GM19240 (cell line): ENCODE measurements at regions not wholly inside any gene's neighbourhood (a gene's known extent, or its start where the extent isn't known, plus 50 kb on each side); places are given as distances from the start of the nearest gene placed in this dataset.

Experiments
- DNase-seq: peaks from one replicate; pipeline ENCODE4 v3.0.0; 2011; ENCODE audit warnings: low spot score; ENCODE audit not compliant: insufficient read length

DNA sequence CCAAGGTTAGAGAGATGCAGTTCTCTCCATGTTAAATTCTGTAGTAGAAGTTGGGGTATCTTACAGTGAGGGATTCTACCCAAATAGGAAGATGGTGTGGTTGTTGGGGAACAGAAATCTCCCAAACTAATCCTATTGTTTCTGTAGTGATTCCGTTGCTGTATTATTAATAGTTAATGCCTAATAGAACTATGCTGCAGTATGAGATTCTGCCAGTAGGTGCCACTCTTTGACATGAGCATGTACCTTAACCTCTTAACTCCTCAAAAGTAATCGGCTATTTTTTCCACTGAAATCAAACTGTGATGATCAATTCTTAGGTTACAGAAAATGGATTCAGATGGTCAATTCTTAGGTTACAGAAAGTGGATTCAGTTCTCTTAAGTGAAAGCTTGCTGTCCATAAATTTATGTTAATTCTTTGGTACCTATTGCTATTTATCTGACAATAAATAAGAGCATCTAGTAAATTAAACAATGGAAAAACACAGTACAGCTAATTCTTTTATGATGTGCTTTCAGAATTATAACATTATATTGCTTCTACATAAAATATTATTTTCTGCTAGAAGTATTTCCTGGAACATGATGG, 97.9 kb upstream of the DLX2 start:
- no peak for DNase-seq

DNA sequence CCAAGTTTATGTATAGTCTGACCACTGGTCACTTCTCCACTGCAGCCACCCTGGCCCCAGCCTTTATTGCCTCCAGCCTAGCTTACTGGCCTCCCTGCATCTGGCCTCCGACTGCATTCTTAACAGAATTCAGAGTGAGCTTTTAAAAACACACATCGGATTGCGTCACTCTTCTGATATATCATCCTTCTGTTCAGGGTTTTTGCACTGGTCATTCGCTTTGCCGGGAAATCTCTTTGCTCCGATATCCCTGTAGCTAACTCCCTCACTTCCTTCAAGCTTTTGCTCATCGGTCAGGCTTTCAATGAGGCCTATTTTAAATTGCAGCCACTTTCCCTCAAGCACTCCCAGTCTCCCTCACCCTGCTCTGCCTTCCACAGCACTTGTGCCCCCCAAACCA, 101.6 kb upstream of the DLX2 start:
- no peak for DNase-seq

DNA sequence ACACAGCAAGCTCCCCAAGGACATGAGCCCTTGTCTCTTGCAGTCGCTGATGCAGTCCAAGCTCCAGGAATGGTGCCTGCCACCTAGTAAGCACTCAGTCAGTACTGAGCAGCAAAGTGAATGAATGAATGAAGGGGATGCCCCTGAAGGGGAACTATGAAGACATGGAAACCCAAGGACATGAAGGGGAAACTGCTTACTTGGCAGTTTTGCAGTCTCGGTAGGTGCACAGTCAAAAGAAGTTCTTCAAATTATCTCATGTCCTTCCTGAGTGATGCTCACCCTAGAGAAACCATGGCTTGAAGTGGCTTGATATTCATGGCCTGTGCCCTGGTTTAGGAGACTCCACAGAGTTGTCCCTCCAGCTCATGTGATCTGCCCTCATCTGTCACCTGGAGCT, 102.1 kb upstream of the DLX2 start:
- no peak for DNase-seq

DNA sequence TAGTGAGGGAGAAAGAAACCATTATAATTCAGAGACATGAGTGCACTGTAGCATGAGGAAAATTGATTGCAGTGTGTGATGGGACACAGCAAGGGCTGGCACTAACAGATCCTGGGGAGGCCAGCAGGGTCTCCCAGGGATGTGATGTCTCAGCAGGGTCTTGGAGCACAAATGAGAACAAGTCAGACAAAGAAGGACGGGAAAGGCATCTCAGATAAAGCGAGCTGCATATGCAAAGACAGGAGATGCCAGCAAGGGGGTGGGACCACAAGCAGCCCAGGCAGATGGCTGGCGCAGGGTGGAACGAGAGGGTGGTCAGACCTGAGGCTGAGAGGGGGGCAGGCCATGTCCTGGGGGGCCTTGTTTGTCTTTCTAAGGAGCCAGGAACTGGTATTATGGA, 102.6 kb upstream of the DLX2 start:
- DNase-seq = no peak

DNA sequence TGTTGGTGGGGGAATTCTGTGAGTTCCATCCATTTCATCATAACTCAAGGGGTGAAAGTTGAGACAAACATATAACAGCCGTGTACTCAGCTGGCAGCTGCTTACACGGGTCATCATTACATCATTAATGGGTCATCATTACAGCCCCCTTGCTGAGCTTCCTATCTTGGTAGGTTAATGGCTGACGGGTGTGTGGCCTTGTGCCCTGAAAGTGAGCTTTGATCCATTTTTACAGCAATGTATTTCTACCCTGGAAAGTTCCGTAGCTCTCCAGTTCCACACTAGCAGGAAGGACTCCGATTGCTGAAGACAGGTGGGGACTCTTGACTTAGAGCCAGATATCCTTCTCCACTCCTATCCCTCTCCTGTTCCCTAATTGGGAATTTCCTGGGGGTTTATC, 105.2 kb upstream of the DLX2 start:
- DNase-seq = no peak

DNA sequence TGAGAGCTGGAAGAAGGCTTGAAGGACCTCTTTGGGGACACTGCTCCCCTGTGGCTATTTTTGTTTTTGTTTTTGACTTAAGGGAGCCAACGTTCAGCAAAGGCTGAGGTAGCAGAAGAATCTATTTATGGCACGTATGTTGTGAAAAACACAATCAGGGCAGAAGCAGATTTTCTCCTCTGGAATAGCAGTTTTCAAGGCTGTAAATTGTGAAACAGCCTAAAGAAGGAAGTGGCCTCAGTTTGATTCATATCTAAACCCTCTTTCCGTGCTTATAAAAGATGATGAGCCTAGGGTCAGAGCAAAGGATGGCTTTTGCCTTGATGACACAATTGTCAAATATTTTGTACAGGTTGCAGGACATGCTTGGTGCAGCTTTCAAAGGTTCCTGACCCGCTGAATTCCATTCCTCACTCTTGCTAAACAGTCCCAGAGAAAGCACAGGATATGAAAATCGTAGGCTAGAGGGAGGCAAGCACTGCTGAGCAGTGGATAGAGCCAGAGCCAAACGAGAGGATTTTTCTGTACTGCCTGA, 106.2 kb upstream of the DLX2 start:
- DNase-seq = no peak

DNA sequence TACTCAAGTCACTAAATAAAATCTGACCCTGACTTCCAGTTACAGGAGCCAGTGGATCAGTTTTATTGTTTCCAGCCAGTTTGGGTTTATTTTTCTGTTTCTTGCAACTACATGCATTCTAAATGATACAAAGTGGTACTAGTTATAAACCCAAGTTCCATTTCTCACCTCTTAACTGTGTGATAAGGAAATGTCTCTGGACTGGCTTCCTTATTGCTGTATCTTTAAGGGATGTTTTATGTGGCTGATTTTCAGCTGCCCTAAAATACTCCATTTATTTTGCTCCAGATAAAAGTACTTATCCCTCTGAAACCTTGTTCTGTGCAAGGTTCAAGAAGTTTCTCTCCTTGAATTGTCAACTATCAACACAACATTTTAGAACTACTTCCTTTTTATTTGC, 107.9 kb upstream of the DLX2 start:
- DNase-seq = no peak

DNA sequence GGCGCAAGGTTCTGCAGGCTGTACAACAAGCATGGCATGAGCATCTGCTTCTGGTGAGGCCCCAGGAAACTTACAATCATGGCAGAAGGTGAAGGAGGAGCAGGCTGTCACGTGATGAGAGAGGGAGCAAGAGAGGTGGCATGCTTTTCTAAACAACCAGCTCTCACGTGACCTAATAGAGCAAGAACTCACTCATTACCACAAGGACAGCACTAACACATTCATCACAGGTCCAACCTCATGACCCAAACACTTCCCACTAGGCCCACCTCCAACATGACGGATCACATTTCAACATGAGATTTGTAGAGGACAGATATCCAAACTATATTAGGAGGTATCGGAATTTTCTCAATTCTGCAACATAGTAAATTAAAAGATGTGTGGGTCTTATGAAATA, 108.8 kb upstream of the DLX2 start:
- no peak for DNase-seq

DNA sequence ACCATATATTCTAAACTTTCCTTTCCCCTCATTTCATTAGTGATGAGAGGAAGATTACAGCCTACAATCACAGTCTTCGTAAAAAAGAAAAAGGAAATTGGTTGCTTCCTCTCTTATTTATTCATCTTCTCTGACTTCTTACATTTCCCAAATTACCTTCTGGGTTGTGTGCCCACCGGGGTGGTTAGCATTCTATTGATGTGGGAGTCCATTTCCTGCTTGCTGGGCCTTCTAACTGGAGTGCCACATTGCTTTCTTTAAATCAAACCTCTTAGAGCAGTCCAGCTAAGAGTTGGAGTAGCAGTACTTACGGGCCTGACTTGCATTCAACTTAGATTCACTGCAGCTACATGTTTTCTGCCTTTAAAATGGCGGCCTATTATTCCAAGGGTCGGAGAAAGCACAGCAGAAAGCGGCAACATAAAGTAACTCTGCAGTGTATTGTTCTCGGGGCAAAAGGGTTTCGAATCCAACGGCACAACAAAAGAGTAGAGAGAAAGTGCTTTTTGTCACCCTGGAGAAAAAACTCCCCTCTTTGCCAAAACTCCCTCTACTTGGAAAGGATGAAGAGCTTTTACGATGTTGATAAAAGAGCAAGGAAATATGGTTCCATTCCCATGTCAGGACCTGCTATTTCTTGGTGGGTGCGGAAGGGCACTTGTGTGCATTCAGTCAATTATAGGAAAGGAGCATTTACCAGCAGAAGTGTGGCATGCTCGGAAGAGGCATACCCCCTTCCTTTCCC, 110.6 kb upstream of the DLX2 start:
- DNase-seq = no peak

DNA sequence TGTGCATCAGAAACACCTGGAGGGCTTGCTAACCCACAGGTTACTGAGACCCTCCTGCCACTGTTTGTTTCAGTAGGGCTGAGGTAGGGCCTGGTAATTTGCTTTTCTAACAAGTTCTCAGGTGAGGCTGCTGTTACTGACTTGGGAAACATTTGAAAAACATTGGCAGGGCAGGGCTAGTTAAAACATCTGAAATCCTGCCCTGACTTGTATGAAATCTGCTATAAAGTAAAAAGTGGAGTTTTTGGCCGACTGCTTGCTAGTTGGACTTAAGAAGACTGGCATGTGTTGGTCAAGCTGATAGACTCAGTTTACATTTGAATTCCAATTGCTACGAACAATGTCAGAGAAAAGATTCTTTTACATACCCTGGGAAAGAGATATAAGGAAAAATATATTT, 111.6 kb upstream of the DLX2 start:
- no peak for DNase-seq

DNA sequence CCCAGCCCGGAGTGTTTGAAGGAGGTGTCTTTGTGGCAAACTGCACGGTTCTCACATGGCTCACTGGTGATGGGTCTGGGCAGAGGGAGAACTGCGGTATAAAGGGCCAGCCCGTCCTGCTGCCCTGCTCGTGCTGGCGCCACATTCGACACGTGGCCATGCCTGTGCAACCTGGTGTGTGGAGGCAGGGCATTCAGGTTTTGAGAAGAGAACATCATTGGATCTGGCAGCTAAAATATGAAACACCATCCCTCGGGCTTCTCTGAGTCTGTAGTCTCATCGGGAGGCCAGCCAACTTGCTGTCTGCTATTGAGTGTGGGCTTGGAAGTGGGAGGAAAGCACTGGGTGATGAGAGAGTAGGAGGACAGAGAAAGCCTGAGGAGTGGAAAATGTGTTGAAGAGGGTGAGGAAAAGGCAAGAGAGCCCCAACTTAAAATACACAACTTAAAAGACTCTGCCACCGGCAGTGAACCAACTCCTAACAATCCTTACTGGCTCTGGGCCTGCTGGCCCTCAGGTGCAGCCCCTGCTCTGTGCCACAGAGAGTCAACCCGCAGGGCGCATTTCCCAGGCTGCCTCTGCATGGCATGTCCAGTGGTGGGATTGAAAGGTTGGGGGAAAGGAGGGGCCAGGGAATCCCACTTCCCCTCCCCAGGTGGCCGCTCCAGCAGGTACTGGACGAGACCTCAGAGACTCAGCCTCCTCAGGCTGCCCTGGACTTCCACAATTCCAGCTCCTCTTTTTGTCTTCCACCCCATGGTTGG, 112.7 kb upstream of the DLX2 start:
- no peak for DNase-seq

DNA sequence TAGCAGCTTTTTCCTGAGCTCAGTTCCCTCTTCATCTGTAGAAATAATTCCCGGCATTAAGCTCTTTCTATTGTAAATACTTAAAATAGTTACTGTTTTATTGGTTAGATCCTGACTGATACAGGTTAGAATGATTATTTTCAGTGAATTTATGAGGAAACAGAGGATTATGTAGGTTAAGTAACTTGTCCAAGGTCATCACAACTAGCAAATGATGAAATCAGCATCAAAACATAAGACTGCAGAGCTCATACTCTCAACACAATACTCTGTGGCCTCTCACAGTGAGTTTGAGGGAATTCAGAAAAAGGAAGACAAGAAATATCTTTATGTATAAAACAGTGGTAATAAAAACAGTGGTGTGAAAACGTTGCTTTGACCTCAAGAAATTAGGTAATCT, 113.2 kb upstream of the DLX2 start:
- no peak for DNase-seq

DNA sequence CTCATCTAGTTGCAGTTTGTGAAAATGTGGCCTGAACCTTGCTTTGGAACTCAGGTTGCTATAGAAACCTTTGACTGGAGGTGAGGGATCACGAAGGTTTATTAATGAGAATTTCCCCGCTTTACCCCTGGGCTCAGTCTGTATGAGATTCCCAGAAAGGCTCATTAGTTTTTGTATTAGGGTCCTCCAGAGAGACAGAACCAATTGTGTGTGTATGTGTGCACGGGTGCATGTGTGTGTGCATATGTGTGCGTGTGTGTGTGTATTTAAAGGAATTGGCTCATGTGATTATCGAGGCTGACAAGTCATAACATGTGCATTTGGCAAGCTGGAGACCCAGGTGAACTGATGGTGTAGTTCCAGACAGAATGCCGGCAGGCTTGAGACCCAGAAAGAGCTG, 113.8 kb upstream of the DLX2 start:
- no peak for DNase-seq

DNA sequence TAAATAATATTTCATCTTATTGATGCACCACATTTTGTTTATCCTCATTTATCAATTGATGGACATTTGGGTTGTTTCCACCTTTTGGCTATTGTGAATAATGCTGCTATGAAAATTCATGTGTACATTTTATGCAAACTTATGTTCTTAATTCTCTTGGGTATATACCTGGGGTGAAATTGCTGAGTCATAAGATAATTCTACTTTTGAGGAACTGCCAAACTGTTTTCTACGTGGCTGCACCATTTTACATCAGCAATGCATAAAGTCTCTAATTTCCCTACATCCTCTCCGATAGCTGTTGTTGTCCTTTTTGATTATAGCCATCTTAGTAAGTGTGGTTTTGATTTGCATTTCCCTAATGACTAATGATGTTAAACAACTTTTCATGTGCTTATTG, 116.5 kb upstream of the DLX2 start:
- no peak for DNase-seq

DNA sequence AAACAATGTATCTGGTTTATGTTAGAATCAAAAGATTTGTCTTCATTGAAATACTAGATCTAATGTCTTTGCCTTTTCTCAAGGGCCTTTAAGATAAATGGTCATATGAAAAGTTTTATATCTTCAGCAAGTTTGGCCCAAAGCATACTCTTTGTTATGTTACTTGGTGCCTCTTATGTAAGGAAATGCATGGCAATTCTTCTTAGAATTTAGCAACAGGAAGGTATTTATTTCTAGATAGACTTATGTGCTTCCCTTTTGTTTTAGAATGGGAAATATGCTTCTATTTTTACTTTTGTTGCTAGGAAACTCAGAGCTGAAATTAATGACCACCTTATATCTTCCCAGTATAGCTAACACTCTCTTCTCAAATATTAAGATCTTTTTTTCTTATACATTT, 117.4 kb upstream of the DLX2 start:
- DNase-seq = no peak

DNA sequence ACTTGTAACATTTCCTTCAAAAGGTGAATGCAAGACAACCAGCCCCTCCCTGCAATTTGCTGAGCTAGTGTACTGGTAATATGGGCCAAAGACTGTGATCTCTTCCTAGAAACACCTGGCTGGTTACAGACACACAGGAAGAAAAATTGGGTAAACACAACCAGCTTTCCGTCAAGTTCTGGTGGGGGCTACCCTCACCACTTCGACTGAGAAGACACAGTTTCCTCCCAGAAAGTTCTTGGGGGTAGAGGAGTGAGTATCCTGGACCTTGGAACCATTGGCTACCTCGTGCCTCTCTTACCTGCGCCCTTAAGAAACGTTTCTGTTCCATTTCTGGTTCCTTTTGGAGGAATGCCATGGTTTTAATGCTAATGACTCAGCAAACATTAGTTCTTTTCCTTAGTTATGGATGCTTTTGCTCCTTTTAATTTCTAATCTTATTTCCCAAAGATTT, 120.9 kb upstream of the DLX2 start:
- DNase-seq = no peak

DNA sequence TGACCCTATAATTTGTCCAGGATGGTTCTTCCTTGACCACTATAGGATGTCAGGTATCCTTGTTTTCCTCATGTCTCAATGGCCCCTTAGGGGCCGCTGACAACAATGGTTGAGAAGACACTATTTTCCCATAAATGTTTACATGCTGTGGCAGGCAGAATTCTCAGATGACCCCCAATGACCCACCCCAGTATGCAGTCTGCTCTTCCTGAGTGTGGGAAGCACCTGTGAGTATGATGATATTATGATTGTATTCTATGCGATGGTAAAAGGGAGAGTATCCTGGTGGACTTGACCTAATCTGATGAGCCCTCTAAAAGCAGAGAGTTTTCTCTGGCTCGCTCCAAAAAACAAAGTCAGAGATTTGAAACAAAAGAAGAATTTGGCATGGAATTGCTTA, 123.1 kb upstream of the DLX2 start:
- no peak for DNase-seq

DNA sequence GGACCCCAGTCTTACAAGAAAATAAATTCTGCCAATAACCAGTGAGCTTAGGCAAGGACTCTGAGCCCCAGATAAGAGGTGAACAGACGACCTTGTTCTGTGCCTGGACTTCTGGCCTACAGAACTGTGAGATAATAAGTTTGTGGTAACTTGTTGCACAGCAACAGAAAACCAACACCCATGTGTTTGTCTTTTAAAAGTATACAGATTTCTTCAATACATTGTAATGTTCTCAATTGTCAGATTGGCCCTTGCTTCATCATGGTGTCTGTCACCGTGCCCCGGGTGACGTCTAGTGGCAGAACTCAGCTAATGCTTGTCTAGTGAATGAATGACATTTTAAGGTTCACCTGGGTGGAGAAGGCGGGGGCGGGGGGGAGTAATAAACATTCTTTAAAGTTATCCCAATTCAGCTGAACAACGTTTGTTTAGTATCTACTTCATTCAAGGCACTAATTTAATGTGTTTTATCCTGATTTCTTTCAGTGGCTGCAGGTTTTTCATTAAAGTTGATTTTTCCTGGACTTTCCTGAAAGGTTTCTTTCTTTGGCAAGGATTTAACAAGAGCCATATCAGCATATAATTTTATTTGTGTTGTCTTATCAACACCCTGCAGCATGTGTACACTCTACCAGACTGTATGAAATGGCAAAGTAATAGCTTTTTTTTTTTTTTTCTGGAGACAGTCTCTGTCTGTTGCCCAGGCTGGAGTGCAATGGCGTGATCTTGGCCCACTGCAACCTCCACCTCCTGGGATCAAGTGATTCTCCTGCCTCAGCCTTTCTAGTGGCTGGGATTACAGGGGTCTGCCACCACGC, 123.8 kb upstream of the DLX2 start:
- DNase-seq = no peak

DNA sequence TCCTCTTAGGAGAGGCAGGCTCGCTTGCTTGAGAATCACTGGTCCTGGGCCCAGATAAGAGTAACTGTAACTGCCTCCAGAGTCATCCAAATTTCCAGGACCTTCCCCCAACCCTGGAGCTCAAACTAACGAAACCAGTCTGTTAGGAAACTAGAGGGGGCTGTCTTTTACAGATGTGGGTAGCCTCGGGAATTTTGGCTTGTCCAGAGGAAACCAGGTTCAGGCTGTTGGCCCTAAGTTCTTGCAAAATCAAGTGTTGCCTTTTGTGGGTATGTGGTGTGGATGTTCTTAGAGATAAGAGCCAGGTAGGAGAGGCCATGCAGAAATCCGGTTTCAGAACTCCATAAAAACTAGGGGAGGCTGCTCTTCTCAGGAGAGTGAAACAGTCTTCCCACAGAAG, 125.0 kb upstream of the DLX2 start:
- DNase-seq = no peak

DNA sequence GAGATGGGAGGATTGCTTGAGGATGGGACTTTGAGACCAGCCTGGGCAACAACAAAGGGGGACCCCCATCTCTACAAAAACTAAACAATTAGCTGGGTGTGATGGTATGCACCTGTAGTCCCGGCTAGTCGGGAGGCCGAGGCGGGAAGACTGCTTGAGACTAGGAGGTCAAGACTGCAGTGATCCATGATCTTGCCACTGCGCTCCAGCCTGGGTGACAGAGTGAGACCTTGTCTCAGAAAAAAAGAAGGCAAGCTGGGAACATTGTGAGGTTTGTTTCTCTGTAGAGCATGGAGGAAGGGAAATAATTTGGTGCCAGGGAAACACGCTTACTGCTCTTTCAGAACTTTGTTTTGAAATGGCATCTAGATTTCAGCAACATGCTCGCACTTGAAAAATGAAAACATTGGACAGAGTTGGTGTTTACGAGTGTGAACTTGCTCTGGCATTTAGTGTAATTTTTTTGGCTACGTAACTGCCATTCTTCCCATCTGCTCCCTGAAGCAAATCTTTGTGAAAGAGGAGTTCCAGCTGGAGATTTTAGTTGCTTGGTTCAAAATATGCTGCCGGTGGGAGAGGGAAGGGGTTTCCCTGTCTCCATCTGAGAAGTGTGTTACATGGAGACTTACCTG, 125.6 kb upstream of the DLX2 start:
- no peak for DNase-seq

DNA sequence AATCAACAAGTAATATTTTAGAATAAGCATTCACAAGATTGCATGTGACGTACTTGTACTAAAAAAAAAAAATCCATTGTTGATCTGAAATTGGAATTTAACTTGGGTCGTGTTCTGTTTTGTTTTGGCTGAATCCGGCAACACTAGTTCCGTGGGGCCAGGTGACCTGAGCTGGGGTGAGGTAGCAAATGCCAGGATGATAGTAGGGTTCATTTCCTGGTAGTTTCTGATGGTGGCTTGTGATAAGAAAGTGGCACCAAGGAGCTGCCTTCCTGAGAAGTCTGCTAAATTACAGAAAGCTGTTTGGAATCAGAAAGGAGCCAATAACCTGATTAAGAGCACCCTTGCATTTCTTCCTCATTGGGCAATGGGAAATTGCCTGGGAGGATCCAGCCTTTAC, 126.4 kb upstream of the DLX2 start:
- no peak for DNase-seq
